ENCODE measurements at regions not wholly inside any gene's neighbourhood (a gene's known extent, or its start where the extent isn't known, plus 50 kb on each side); places are given as distances from the start of the nearest gene placed in this dataset.

DNA sequence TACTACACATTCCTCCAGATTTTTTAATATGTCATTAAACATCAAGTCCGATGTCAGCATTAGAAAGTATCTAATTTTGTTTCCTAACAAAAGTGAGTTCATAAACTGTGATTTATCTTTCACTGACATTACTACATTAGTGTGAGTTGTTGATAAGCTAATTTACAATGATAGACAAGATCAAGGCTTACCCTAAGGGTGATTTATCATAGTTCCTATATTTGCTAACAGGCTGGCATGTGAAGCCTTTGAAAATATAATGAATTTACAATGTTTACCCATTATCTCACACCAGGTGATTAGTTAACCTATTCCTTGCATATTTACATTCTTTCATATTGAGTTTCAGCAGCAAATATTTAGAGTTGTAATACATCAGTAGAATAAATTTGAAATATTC lies 1096.9 kb upstream of the NUDT12 start:
- TF ChIP-seq, protein P1, sequence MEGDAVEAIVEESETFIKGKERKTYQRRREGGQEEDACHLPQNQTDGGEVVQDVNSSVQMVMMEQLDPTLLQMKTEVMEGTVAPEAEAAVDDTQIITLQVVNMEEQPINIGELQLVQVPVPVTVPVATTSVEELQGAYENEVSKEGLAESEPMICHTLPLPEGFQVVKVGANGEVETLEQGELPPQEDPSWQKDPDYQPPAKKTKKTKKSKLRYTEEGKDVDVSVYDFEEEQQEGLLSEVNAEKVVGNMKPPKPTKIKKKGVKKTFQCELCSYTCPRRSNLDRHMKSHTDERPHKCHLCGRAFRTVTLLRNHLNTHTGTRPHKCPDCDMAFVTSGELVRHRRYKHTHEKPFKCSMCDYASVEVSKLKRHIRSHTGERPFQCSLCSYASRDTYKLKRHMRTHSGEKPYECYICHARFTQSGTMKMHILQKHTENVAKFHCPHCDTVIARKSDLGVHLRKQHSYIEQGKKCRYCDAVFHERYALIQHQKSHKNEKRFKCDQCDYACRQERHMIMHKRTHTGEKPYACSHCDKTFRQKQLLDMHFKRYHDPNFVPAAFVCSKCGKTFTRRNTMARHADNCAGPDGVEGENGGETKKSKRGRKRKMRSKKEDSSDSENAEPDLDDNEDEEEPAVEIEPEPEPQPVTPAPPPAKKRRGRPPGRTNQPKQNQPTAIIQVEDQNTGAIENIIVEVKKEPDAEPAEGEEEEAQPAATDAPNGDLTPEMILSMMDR (IDR thresholded peaks at IDR 0.05; ENCODE audit: unreplicated experiment): no peak
- Mint-ChIP-seq H3K27ac (ENCODE audit: low read depth, unreplicated experiment) (no peak overlapping the region), H3K9me3 (ENCODE audit: unreplicated experiment) (peaks cover 12% of the 10 kb centered on the region), H3K4me1 (ENCODE audit: insufficient read depth, unreplicated experiment) (no peaks in the 10 kb centered on the region), H3K4me3 (ENCODE audit: unreplicated experiment) (no peak overlapping the region), H3K27me3 (ENCODE audit: insufficient read depth, unreplicated experiment) (no peaks in the 10 kb centered on the region), H3K36me3 (ENCODE audit: insufficient read depth, unreplicated experiment) (no peaks in the 10 kb centered on the region)
- DNase-seq (ENCODE audit: unreplicated experiment): no peak
- no TSS peak for BruUV-seq (replicated peaks)
- ChIA-PET POLR2A (no interaction called here), CTCF (no interaction called here)
- intact Hi-C loops (cut with micrococcal nuclease): no loop called here

DNA sequence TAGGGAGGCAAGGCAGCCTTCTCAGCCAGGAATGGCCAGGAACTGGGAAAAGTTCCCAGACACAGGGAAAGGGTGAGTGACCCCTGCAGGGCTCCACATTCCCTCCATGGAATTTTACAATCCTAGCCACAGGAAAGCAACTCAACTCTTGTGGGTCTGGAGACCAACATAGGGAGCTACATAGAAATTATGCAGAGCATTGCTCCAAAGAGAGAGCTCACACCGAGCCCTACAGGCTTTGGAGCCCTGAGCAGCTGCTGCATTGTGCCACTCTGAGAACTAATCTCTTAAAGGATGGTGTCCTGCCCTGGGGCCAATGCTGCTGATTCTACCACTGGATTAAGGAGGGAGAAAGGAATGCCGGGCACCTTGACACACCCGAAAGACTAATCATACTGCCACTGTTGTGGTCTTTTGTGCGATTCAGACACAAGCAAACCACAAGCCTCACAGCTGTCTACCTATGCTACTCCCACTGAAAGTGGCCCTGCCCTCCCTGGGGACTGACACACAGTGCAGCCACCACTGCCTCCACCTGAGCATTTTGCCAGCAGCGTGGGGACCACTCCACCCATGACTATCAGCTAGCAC lies 1089.8 kb upstream of the NUDT12 start:
- POLR2A ChIA-PET: no interaction called here
- Mint-ChIP-seq H3K27me3 (ENCODE audit: insufficient read depth, unreplicated experiment) (no peaks in the 10 kb centered on the region), H3K36me3 (ENCODE audit: insufficient read depth, unreplicated experiment) (peaks cover 7% of the 10 kb centered on the region), H3K4me3 (ENCODE audit: unreplicated experiment) (no peak overlapping the region), H3K27ac (ENCODE audit: low read depth, unreplicated experiment) (no peak overlapping the region), H3K4me1 (ENCODE audit: insufficient read depth, unreplicated experiment) (no peaks in the 10 kb centered on the region), H3K9me3 (ENCODE audit: unreplicated experiment) (peaks cover 22% of the 10 kb centered on the region)
- TF ChIP-seq, protein P1 (IDR thresholded peaks at IDR 0.05; ENCODE audit: unreplicated experiment): no peak
- intact Hi-C loops (cut with micrococcal nuclease): no loop called here
- no peak for DNase-seq (ENCODE audit: unreplicated experiment)
- no TSS peak for BruUV-seq (replicated peaks)
- CTCF ChIA-PET: interaction anchor here (0.6 to 0.9 kb wide), 3 partner anchors 9 to 1383 kb away, joined by 3 to 4 read pairs (median 3); no protein-coding TSS in a partner anchor

DNA sequence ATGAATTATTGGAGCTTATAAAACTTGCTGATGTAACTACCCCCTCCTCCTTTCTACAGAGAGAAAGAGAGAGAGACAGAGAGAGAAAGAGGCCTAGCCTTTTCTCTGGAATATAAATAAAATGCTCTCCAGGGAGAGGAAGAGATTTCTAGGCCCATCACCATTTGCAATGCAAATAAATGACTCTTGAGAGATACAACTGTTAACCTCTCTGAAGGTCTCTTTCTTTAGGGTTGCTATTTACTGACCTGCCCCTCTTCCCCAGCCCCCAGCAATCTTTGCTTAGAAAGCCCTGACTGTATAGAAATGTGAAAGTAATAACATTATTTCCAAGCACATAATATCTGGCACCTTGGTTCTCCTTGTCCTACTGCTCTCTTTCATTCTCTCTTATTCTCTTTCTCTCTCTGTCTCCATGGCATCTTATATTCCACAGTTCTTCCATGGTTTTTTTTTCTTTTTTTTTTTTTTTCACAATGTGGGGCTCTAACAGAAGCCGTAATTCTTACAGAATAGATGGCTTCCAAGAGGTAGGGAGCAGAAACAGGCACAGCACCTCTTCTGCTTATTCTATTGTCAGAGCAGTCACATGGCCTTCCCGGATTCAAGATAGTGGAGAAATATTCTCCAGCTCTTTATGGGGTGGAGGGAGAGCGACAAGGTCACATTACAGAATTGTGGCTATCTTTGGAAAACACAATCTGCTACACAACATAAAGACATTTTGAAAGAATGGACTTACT lies 1087.9 kb upstream of the NUDT12 start:
- BruUV-seq (replicated peaks): no TSS peak
- ChIA-PET POLR2A (interaction anchor here (0.5 kb wide), 1 partner anchor 8 kb away, joined by 3 read pairs; no protein-coding TSS in a partner anchor), CTCF (no interaction called here)
- Mint-ChIP-seq H3K4me3 (ENCODE audit: unreplicated experiment) (no peak overlapping the region), H3K27me3 (ENCODE audit: insufficient read depth, unreplicated experiment) (no peaks in the 10 kb centered on the region), H3K4me1 (ENCODE audit: insufficient read depth, unreplicated experiment) (no peaks in the 10 kb centered on the region), H3K36me3 (ENCODE audit: insufficient read depth, unreplicated experiment) (peaks cover 7% of the 10 kb centered on the region), H3K27ac (ENCODE audit: low read depth, unreplicated experiment) (no peak overlapping the region), H3K9me3 (ENCODE audit: unreplicated experiment) (peaks cover 13% of the 10 kb centered on the region)
- TF ChIP-seq, protein P1 (IDR thresholded peaks at IDR 0.05; ENCODE audit: unreplicated experiment): no peak
- DNase-seq (ENCODE audit: unreplicated experiment): no peak
- intact Hi-C loops (cut with micrococcal nuclease): no loop called here

DNA sequence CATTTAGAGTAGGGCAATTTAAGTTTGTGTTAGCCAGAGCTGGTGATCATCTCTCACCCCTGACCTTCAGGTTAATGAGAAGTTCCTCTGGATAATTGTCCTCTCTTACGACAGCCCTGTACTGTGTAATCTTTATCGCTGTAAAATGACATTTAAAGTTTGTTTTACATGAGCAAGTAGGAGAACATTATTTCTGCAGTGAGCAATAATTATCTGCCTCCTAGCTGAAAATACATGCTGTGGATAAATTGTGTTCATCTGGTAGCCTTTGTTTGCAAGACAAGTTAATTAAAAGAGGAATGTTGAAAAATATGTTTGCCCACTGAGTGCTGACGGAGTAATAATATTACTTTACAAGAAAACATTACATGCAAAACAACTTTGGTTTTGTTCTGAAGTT lies 1083.8 kb upstream of the NUDT12 start:
- no TSS peak for BruUV-seq (replicated peaks)
- no peak overlapping the region for H3K27ac Mint-ChIP-seq (ENCODE audit: low read depth, unreplicated experiment)
- no peak overlapping the region for H3K4me3 Mint-ChIP-seq (ENCODE audit: unreplicated experiment)
- intact Hi-C loops (cut with micrococcal nuclease): no loop called here
- peaks cover 6% of the 10 kb centered on the region for H3K9me3 Mint-ChIP-seq (ENCODE audit: unreplicated experiment)
- POLR2A ChIA-PET: no interaction called here
- TF ChIP-seq, protein P1 (IDR thresholded peaks at IDR 0.05; ENCODE audit: unreplicated experiment): no peak
- no peak for DNase-seq (ENCODE audit: unreplicated experiment)
- H3K36me3 Mint-ChIP-seq (ENCODE audit: insufficient read depth, unreplicated experiment): peaks cover 7% of the 10 kb centered on the region
- H3K27me3 Mint-ChIP-seq (ENCODE audit: insufficient read depth, unreplicated experiment): no peaks in the 10 kb centered on the region
- no peaks in the 10 kb centered on the region for H3K4me1 Mint-ChIP-seq (ENCODE audit: insufficient read depth, unreplicated experiment)
- CTCF ChIA-PET: no interaction called here

Data from MCF 10A (cell line).